ENCODE measurements at regions not wholly inside any gene's neighbourhood (a gene's known extent, or its start where the extent isn't known, plus 50 kb on each side); places are given as distances from the start of the nearest gene placed in this dataset.
"Not testable (repeated sequence)": the region's sequence is repeated elsewhere in the genome, so short reads cannot be mapped to it uniquely, and the experiment has no call there.

DNA sequence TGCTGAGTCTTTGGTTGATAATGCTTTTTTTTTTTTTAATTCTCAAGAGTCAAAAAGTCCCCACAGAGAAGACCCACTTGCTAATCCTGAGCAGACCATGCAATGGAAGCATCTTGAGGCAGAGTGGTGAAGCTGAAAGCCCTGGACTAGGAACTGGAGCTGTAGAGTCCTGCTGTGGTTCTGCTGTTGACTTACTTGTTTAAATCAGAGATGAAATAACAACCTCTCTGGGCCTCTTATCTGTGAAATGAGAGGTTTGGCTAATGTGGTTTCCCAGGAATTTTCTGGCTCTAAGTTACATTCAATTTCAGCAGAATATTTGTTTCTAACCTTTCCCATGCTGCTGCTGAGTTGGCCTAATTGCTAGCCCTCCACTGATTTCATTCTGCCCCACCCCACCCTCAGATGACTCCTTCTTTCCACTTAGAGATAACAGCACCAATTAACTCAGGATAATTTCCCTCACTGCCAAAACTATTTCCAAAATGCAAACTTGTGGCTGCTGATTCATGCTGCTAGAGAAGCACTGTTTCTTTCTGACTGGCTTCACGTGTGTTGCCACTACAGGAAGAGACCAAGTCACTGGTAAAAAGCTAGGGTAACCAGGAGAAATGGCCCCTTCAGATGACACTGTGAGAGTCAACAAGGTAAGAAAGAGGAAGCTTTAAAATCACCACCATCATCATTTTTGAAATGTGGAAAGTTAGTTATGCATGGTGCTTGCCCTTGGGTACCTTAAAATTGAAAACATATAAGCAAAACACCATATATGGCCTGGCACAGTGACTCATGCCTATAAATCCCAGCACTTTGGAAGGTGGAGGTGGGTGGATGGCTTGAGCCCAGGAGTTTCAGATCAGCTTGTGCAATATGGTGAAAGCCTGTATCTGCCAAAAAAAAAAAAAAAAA is 326.4 kb downstream of the DCHS2 start:
- H3K4me3 ChIP-seq (ENCODE audit: low read length) = no peak overlapping the region
- DNase-seq (ENCODE audit: low read depth) = peak; percentile 97
- TF ChIP-seq, protein P1, sequence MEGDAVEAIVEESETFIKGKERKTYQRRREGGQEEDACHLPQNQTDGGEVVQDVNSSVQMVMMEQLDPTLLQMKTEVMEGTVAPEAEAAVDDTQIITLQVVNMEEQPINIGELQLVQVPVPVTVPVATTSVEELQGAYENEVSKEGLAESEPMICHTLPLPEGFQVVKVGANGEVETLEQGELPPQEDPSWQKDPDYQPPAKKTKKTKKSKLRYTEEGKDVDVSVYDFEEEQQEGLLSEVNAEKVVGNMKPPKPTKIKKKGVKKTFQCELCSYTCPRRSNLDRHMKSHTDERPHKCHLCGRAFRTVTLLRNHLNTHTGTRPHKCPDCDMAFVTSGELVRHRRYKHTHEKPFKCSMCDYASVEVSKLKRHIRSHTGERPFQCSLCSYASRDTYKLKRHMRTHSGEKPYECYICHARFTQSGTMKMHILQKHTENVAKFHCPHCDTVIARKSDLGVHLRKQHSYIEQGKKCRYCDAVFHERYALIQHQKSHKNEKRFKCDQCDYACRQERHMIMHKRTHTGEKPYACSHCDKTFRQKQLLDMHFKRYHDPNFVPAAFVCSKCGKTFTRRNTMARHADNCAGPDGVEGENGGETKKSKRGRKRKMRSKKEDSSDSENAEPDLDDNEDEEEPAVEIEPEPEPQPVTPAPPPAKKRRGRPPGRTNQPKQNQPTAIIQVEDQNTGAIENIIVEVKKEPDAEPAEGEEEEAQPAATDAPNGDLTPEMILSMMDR (conservative IDR thresholded peaks at IDR 0.05; ENCODE audit: low read depth, low read length) = no peak

DNA sequence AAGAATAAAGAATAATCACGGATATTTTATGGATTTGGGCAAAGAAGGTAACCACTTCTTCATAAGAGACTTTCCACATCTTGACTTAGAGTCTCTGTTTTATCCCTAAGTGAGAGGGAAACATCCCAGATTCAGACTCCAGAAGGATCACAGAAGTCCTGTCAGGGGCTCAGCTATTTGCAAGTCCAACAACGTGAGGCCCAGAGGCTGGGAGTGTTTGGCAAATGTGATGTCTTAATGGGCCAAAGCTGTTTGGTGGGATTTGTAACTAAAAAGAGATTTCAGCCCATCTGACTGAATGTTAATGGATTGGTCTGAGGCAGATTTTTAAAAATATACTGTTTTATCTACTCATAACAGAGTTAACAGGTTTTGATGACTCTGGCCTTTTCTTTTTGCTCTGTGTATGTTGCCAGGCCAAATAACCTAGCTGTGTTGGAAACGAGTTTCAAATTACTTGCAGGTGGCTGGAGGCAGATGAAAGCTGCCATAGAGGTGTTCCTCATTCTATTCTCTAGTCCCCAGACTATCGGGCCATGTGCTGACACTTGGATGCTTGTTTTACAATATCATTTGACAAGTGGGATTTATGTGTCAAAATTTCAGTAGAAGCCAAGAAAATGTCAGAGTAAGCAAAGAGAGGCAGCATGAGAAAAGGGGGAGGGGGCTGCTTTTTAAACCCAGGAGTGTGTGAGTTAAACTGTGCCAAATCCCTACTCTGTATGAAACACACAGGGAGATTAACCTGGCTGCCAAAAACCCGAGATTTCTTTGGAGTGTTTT is 330.9 kb downstream of the DCHS2 start:
- H3K4me3 ChIP-seq (ENCODE audit: low read length) = no peak overlapping the region
- peak; percentile 50 for DNase-seq (ENCODE audit: low read depth)
- TF ChIP-seq, protein P1 (conservative IDR thresholded peaks at IDR 0.05; ENCODE audit: low read depth, low read length) = no peak

DNA sequence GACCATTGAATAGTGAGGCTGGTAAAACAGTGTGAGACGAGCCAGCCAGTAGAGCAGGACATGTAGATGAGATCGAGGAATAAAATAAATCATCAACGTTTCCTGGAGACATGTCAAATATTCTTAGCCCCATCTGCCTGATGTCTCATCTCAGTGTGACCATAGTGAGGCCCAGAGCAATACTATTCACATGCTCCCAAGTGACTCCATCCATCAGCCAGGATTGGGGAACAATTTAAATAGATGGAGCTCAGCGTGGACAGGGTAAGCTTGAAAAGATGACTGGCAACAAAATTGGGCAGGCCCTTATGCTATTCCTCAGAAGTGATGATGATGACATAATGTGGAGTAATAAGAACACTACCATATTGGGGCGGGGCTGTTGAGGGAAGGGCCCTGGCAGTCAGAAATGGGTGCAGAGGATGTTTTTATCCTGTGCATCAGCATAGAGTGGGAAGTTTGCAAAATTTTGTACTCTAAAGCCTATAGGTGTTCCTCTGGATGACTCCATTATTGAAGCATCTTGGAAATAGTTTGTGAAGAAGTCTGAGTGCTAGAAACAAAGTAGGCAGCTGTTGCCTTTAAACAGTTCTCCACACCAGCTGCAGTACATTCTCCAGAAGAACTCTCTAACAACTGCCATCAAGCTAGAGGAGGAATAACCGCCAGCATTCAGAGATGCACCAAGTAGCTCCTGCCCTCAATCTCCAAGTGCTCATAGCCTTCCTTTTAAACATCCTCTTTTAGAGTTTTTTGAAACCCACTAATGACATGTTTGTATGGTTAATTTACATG is 333.0 kb downstream of the DCHS2 start:
- H3K4me3 ChIP-seq (ENCODE audit: low read length) = no peak overlapping the region
- DNase-seq (ENCODE audit: low read depth) = no peak
- TF ChIP-seq, protein P1 (conservative IDR thresholded peaks at IDR 0.05; ENCODE audit: low read depth, low read length) = no peak

DNA sequence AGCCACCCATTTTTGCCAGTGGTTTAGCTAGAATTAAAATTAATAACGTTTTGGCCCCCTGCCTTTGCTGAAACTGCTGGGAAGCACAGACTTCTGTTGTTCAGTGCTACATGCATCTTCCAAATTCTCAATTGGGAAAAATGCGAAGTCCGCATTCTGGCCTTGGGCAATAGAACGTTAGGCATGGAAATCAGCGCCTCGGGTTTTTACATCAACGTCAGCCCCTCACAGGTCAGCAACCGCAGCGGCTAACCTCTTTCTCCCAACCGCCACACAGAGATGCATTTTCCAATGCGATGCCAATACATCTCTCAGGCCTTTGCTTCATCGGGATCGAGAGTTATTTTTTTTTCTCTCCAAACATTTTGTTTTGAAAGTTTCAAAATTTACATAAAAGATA is 339.1 kb downstream of the DCHS2 start:
- no peak overlapping the region for H3K4me3 ChIP-seq (ENCODE audit: low read length)
- DNase-seq (ENCODE audit: low read depth) = no peak
- TF ChIP-seq, protein P1 (conservative IDR thresholded peaks at IDR 0.05; ENCODE audit: low read depth, low read length) = no peak

DNA sequence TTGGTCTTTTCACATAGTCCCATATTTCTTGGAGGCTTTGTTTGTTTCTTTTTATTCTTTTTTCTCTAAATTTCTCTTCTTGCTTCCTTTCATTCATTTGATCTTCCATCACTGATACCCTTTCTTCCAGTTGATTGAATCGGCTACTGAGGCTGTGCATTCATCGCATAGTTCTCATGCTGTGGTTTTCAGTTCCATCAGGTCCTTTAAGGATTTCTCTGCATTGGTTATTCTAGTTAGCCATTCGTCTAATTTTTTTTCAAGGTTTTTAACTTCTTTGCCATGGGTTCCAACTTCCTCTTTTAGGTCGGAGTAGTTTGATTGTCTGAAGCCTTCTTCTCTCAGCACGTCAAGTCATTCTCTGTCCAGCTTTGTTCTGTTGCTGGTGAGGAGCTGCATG is 342.4 kb downstream of the DCHS2 start:
- H3K4me3 ChIP-seq (ENCODE audit: low read length); DNase-seq (ENCODE audit: low read depth): not testable (repeated sequence)

DNA sequence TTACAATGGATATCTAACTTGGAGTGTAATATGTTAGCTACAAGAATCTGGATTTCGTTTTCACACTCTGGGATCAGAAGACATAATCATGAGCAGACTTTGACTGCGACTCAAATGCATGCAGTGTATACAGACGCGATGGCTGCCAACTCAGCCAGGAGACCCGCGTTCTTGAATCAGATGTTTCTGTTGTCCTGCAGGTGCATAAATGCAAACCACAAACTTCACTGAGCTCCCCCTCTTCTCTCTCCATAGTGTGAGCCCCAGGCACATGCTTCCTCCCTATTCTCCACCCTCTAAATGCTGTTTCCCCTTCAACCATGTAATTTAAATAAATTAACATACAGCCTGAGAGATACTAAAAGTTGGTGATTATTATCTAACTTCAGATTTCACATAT is 347.9 kb downstream of the DCHS2 start:
- H3K4me3 ChIP-seq (ENCODE audit: low read length) = no peak overlapping the region
- no peak for DNase-seq (ENCODE audit: low read depth)
- TF ChIP-seq, protein P1 (conservative IDR thresholded peaks at IDR 0.05; ENCODE audit: low read depth, low read length) = no peak

DNA sequence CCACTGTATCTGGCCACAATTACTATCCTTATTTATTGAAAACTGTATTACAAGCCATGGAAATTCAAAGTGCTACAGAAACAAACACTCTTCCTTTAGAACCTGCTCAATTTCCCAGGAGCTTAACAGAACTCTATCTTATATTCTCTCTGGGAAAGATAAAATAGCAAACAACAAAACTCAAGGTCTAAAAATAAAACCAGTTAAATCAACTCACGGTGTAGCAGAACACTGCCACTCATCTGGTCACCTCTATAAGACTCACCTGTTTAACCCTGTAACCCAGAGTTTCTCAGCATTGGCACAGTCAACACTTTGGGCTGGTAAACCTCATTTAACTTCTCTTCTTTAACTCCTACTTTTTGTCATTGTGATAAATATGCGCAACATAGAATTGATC is 348.9 kb downstream of the DCHS2 start:
- no peak overlapping the region for H3K4me3 ChIP-seq (ENCODE audit: low read length)
- TF ChIP-seq, protein P1 (conservative IDR thresholded peaks at IDR 0.05; ENCODE audit: low read depth, low read length) = no peak
- no peak for DNase-seq (ENCODE audit: low read depth)
